Parathyroid adenoma (tissue), 2 donors: ENCODE measurements at regions not wholly inside any gene's neighbourhood (a gene's known extent, or its start where the extent isn't known, plus 50 kb on each side); places are given as distances from the start of the nearest gene placed in this dataset.

Experiments used
- H2AFZ ChIP-seq: fragments of 300-600 bp; sonication (generic); one replicate; pipeline ENCODE4 v1.7.0; 2017; ENCODE audit warnings: antibody characterized with exemption, mild to moderate bottlenecking
- H3K27ac ChIP-seq: fragments of 300-600 bp; sonication (generic); one replicate; pipeline ENCODE4 v1.7.0; 2017
- H3K27me3 ChIP-seq: fragments of 300-600 bp; sonication (generic); one replicate; pipeline ENCODE4 v1.7.0; 2017; ENCODE audit warnings: low read length; ENCODE audit not compliant: control insufficient read depth, insufficient read depth
- H3K36me3 ChIP-seq: fragments of 300-600 bp; sonication (generic); one replicate; pipeline ENCODE4 v1.7.0; 2017; ENCODE audit warnings: low read length; ENCODE audit not compliant: control insufficient read depth, insufficient read depth
- H3K4me1 ChIP-seq: fragments of 300-600 bp; sonication (generic); one replicate; pipeline ENCODE4 v1.7.0; 2017; ENCODE audit warnings: control low read depth
- H3K4me2 ChIP-seq: fragments of 300-600 bp; sonication (generic); one replicate; pipeline ENCODE4 v1.7.0; 2017; ENCODE audit warnings: low read length
- H3K4me3 ChIP-seq: fragments of 300-600 bp; sonication (generic); one replicate; pipeline ENCODE4 v1.7.0; 2017; ENCODE audit warnings: low read depth, low read length
- H3K79me2 ChIP-seq: fragments of 300-600 bp; sonication (generic); one replicate; pipeline ENCODE4 v1.7.0; 2017; ENCODE audit warnings: control low read depth
- H3K9ac ChIP-seq: fragments of 300-600 bp; sonication (generic); one replicate; pipeline ENCODE4 v1.7.0; 2017; ENCODE audit warnings: mild to moderate bottlenecking
- H3K9me3 ChIP-seq: fragments of 300-600 bp; sonication (generic); one replicate; pipeline ENCODE4 v1.7.0; 2017; ENCODE audit warnings: low read length; ENCODE audit not compliant: control insufficient read depth
- CTCF ChIP-seq: fragments of 300-600 bp; sonication (generic); IDR thresholded peaks from one replicate; pipeline ENCODE4 v1.7.0; 2017; ENCODE audit warnings: antibody characterized with exemption, mild to moderate bottlenecking
- donor health status: primary hyperparathyroidism.

GRCh38 chr4:63529581-63530337, 879.5 kb downstream of the TECRL start:
- no peak overlapping the region for H3K4me2 ChIP-seq
- H3K27me3 ChIP-seq: no peaks in the 10 kb centered on the region
- no peaks in the 10 kb centered on the region for H3K36me3 ChIP-seq
- no peak for TF ChIP-seq CTCF
- no peaks in the 10 kb centered on the region for H3K79me2 ChIP-seq
- H2AFZ ChIP-seq: no peak overlapping the region
- H3K27ac ChIP-seq: no peak overlapping the region
- no peak overlapping the region for H3K9ac ChIP-seq
- H3K4me1 ChIP-seq: no peaks in the 10 kb centered on the region
- no peaks in the 10 kb centered on the region for H3K9me3 ChIP-seq
- H3K4me3 ChIP-seq: no peak overlapping the region

GRCh38 chr4:63528256-63528991, 880.8 kb downstream of the TECRL start:
- TF ChIP-seq CTCF: no peak

GRCh38 chr4:63526251-63526650, 883.0 kb downstream of the TECRL start:
- no peak overlapping the region for H3K27ac ChIP-seq
- no peaks in the 10 kb centered on the region for H3K4me1 ChIP-seq
- no peaks in the 10 kb centered on the region for H3K9me3 ChIP-seq
- H3K4me3 ChIP-seq: no peak overlapping the region
- no peak overlapping the region for H2AFZ ChIP-seq
- no peaks in the 10 kb centered on the region for H3K79me2 ChIP-seq
- no peaks in the 10 kb centered on the region for H3K36me3 ChIP-seq
- no peaks in the 10 kb centered on the region for H3K27me3 ChIP-seq
- H3K9ac ChIP-seq: no peak overlapping the region
- TF ChIP-seq CTCF: no peak
- H3K4me2 ChIP-seq: no peak overlapping the region

More at GRCh38 chr4:63528256-63528991, 880.8 kb downstream of the TECRL start:
- H2AFZ ChIP-seq: no peak overlapping the region
- no peaks in the 10 kb centered on the region for H3K27me3 ChIP-seq
- H3K4me2 ChIP-seq: no peak overlapping the region
- no peaks in the 10 kb centered on the region for H3K4me1 ChIP-seq
- H3K9ac ChIP-seq: no peak overlapping the region
- no peaks in the 10 kb centered on the region for H3K36me3 ChIP-seq
- H3K4me3 ChIP-seq: no peak overlapping the region
- no peak overlapping the region for H3K27ac ChIP-seq
- no peaks in the 10 kb centered on the region for H3K9me3 ChIP-seq
- H3K79me2 ChIP-seq: no peaks in the 10 kb centered on the region

GRCh38 chr4:63524764-63525163, 884.5 kb downstream of the TECRL start:
- Histone ChIP-seq H3K4me3 (no peak overlapping the region), H3K4me2 (no peak overlapping the region), H3K9ac (no peak overlapping the region), H3K36me3 (no peaks in the 10 kb centered on the region), H3K27ac (no peak overlapping the region), H2AFZ (no peak overlapping the region), H3K79me2 (no peaks in the 10 kb centered on the region), H3K9me3 (no peaks in the 10 kb centered on the region), H3K4me1 (no peaks in the 10 kb centered on the region), H3K27me3 (no peaks in the 10 kb centered on the region)
- no peak for TF ChIP-seq CTCF
